A549 (cell line): ENCODE measurements at regions not wholly inside any gene's neighbourhood (a gene's known extent, or its start where the extent isn't known, plus 50 kb on each side); places are given as distances from the start of the nearest gene placed in this dataset.

Experiments used
- ATAC-seq, 2 experiments: fragments of 200-7000 bp in 1 of 2; fragments of >200 bp in 1 of 2; cut with Nextera tagmentation in 1 of 2; cut with Tn5 transposase in 1 of 2; 3 replicates each; pipeline versions ENCODE4 v1.8.0 to v1.9.1; 2018 to 2020; ENCODE audit warnings: mild to moderate bottlenecking in 1 of 2, moderate library complexity in 1 of 2
- CTCF ChIA-PET: fragments of 300-600 bp; sonication (Branson Sonifier 250); formaldehyde crosslinking; extraction: SDS; loops from one replicate; lab custom pipeline; 2021; ENCODE audit warnings: antibody characterized with exemption, inconsistent platforms; lab: Yijun Ruan, JAX
- POLR2A ChIA-PET: fragments of 350-600 bp; formaldehyde crosslinking; extraction: SDS; loops from one replicate; lab custom pipeline; 2021; ENCODE audit warnings: antibody characterized with exemption, inconsistent platforms; lab: Yijun Ruan, JAX
- DNase-seq, 2 experiments: peaks; one replicate each; pipeline versions ENCODE4 v3.0.0 to v3.0.0-alpha.2; 2011 to 2016; ENCODE audit warnings: low read depth in 1 of 2, low spot score in 1 of 2
- FAIRE-seq: peaks from 2 replicates; lab custom pipeline; 2011; peaks lifted over from hg19 to GRCh38; lab: Jason Lieb, UNC
- H3K27ac ChIP-seq, 2 experiments: fragments of >200 bp; sonication (Bioruptor Twin); formaldehyde crosslinking; 3 replicates each; pipeline ENCODE4 v1.5.1; 2016 to 2017
- H3K4me1 ChIP-seq: fragments of >200 bp; sonication (Bioruptor Twin); formaldehyde crosslinking; 3 replicates; pipeline ENCODE4 v1.6.1; 2016
- H3K4me2 ChIP-seq: fragments of >200 bp; sonication (Bioruptor Twin); formaldehyde crosslinking; 3 replicates; pipeline ENCODE4 v1.6.1; 2016
- H3K4me3 ChIP-seq: fragments of >200 bp; sonication (Bioruptor Twin); formaldehyde crosslinking; 3 replicates; pipeline ENCODE4 v1.5.1; 2016
- H3K9me3 ChIP-seq: fragments of >200 bp; sonication (Bioruptor Twin); formaldehyde crosslinking; 3 replicates; pipeline ENCODE4 v1.6.1; 2016
- BHLHE40 ChIP-seq: IDR thresholded peaks from 2 replicates; pipeline ENCODE4 v1.6.1; 2012; ENCODE audit warnings: low read depth, low read length, inconsistent platforms
- CBX8 ChIP-seq: fragments of 200-600 bp; sonication (generic); IDR thresholded peaks from 2 replicates; pipeline ENCODE4 v1.6.1; 2016
- CEBPB ChIP-seq, 2 experiments: fragments of >200 bp in 1 of 2; sonication (Bioruptor Twin) in 1 of 2; formaldehyde crosslinking in 1 of 2; IDR thresholded peaks; 2 replicates each; pipeline ENCODE4 v1.6.1; 2012 to 2016
- CHD2 ChIP-seq: fragments of 150-350 bp; IDR thresholded peaks from 2 replicates; pipeline ENCODE4 v1.6.1; 2014; ENCODE audit warnings: low read length; ENCODE audit not compliant: partially characterized antibody
- EHMT2 ChIP-seq: fragments of 200-600 bp; sonication (generic); IDR thresholded peaks from 2 replicates; pipeline ENCODE4 v1.6.1; 2016; ENCODE audit warnings: antibody characterized with exemption, low read depth, mild to moderate bottlenecking, moderate library complexity
- ESRRA ChIP-seq: fragments of 150-350 bp; IDR thresholded peaks from 2 replicates; pipeline ENCODE4 v1.6.1; 2014; ENCODE audit warnings: mild to moderate bottlenecking, low read length, borderline replicate concordance
- FOSL2 ChIP-seq, 2 experiments: fragments of 450-650 bp in 1 of 2; fragments of >200 bp in 1 of 2; sonication (Bioruptor Twin) in 1 of 2; formaldehyde crosslinking; IDR thresholded peaks; 2 replicates each; pipeline versions ENCODE4 v1.5.0 to v1.6.1; 2016 to 2020; ENCODE audit warnings: mild to moderate bottlenecking in 1 of 2, moderate library complexity in 1 of 2
- HDAC2 ChIP-seq: fragments of 200-600 bp; sonication (generic); IDR thresholded peaks from 2 replicates; pipeline ENCODE4 v1.6.1; 2016
- HEYL ChIP-seq: fragments of 250-450 bp; sonication (Bioruptor Pico); IDR thresholded peaks from 2 replicates; pipeline ENCODE4 v1.8.0; 2021; ENCODE audit warnings: mild to moderate bottlenecking, moderate library complexity
- HOXB13 ChIP-seq: fragments of 250-450 bp; sonication (Bioruptor Pico); IDR thresholded peaks from 2 replicates; pipeline ENCODE4 v1.5.0; 2020; ENCODE audit warnings: low read depth, mild to moderate bottlenecking, moderate library complexity
- HOXB5 ChIP-seq: fragments of 250-450 bp; sonication (Bioruptor Pico); IDR thresholded peaks from 2 replicates; pipeline ENCODE4 v1.5.0; 2020; ENCODE audit warnings: mild to moderate bottlenecking, moderate library complexity
- JUNB ChIP-seq: fragments of >200 bp; sonication (Bioruptor Twin); formaldehyde crosslinking; IDR thresholded peaks from 2 replicates; pipeline ENCODE4 v1.6.1; 2016
- NFE2L2 ChIP-seq: fragments of 150-350 bp; conservative IDR thresholded peaks from 2 replicates; pipeline ENCODE4 v1.6.1; 2014; ENCODE audit warnings: low read length
- NR3C1 ChIP-seq: fragments of >200 bp; sonication (Bioruptor Twin); formaldehyde crosslinking; IDR thresholded peaks from 3 replicates; pipeline ENCODE4 v1.6.1; 2017
- PHF8 ChIP-seq: fragments of 200-600 bp; sonication (generic); IDR thresholded peaks from 2 replicates; pipeline ENCODE4 v1.6.1; 2016; ENCODE audit warnings: low read depth, mild to moderate bottlenecking, antibody characterized with exemption, moderate library complexity, borderline replicate concordance
- RARB ChIP-seq: fragments of 250-450 bp; sonication (Bioruptor Pico); IDR thresholded peaks from 2 replicates; pipeline ENCODE4 v1.8.0; 2021; ENCODE audit warnings: mild to moderate bottlenecking, moderate library complexity
- RCOR1 ChIP-seq: fragments of 150-350 bp; IDR thresholded peaks from 2 replicates; pipeline ENCODE4 v1.6.1; 2014; ENCODE audit warnings: antibody characterized with exemption, low read length, low read depth
- SREBF2 ChIP-seq: fragments of 450-650 bp; IDR thresholded peaks from 2 replicates; pipeline ENCODE4 v1.6.1; 2014; ENCODE audit warnings: mild to moderate bottlenecking, moderate library complexity
- ZNF302 ChIP-seq: fragments of 250-450 bp; sonication (Bioruptor Pico); IDR thresholded peaks from 2 replicates; pipeline ENCODE4 v1.9.0; 2021; ENCODE audit warnings: inconsistent platforms, mild to moderate bottlenecking, moderate library complexity
- WGBS: methylation state at CpG from one replicate; pipeline ENCODE4 v1.1.6; 2017; ENCODE audit errors: missing lambda C conversion rate; 5-methylcytosine and 5-hydroxymethylcytosine counted together
- TF ChIP-seq, protein P1 (sequence below): IDR thresholded peaks from 2 replicates; pipeline ENCODE4 v1.6.1; 2012
- TF ChIP-seq, protein P2 (sequence below): fragments of 150-350 bp; IDR thresholded peaks from 2 replicates; pipeline ENCODE4 v1.6.1; 2014; ENCODE audit warnings: low read depth, mild to moderate bottlenecking, low read length
- TF ChIP-seq, protein P3 (sequence below): fragments of >200 bp; sonication (Bioruptor Twin); formaldehyde crosslinking; IDR thresholded peaks from 3 replicates; pipeline ENCODE4 v1.5.1; 2016
- TF ChIP-seq, protein P4 (sequence below): fragments of >200 bp; sonication (Bioruptor Twin); formaldehyde crosslinking; IDR thresholded peaks from 2 replicates; pipeline ENCODE4 v1.6.1; 2016
- TF ChIP-seq, protein P5 (sequence below): fragments of 250-450 bp; sonication (Bioruptor Pico); IDR thresholded peaks from 2 replicates; pipeline ENCODE4 v1.5.0; 2020; ENCODE audit warnings: low read depth, mild to moderate bottlenecking, moderate library complexity
- TF ChIP-seq, protein P6 (sequence below): IDR thresholded peaks from 2 replicates; pipeline ENCODE4 v1.6.1; 2012

DNA sequence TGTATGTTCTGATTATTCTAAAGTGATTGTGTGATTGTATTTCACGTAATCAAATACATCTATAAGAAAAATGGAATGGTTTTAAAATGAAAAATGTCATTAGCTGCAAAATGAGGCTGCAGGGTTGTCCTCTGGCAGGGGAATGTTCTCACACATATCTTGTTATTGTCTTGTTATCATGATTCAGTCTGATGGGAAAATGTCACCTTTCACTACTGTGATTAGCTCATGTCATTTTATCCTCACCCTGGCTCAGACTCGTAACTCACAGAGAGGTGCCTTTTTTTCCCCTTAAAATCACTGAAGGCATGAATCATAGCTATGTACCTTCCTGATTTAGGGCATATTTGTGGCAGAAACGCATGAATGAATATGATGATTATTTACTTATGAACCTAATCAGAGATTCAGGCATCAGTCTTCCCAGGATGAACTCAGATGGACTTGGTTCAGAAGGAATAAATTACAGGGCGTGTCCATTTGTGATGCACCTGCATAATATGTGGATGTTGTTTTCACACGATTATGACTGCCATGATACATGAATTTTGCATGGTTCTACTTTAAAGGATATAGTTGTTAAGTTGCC is 1339.2 kb downstream of the AACS start:
- no peak overlapping the region for H3K27ac ChIP-seq
- no peak for DNase-seq

DNA sequence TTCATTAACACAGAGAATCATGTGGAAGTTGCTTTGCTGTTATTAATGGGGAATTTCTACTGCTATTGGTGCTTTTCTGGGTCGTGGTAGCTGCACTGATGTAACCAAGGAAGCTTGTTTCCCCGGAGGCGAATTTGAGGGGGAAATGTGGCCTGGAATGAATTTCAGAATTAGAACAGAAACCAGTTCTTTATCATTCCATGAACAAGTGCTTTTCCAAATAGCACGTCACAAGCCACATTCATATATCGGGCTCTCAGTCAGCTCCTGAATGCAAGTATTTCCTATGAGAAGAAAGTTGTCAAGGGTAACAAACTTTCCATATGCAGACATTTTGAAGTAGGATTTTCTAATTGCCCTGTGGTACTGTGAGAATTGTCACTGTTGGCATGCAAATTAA is 1353.2 kb downstream of the AACS start:
- Histone ChIP-seq H3K9me3 (no peaks in the 10 kb centered on the region), H3K4me1 (no peaks in the 10 kb centered on the region), H3K27ac (no peak overlapping the region), H3K4me2 (no peak overlapping the region), H3K4me3 (no peak overlapping the region)
- 15% methylated on average over 5 of the region's 5 CpGs for WGBS
- ChIA-PET CTCF (no interaction called here), POLR2A (no interaction called here)
- no peak for DNase-seq
- no peak for ATAC-seq
- no peak for FAIRE-seq
- no peak for TF ChIP-seq ZNF302 (CRISPR knock-in tag)
- TF ChIP-seq, protein P1, sequence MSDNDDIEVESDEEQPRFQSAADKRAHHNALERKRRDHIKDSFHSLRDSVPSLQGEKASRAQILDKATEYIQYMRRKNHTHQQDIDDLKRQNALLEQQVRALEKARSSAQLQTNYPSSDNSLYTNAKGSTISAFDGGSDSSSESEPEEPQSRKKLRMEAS = no peak
- TF ChIP-seq HDAC2 = no peak
- TF ChIP-seq ESRRA = no peak
- TF ChIP-seq SREBF2 = no peak
- TF ChIP-seq, protein P2, sequence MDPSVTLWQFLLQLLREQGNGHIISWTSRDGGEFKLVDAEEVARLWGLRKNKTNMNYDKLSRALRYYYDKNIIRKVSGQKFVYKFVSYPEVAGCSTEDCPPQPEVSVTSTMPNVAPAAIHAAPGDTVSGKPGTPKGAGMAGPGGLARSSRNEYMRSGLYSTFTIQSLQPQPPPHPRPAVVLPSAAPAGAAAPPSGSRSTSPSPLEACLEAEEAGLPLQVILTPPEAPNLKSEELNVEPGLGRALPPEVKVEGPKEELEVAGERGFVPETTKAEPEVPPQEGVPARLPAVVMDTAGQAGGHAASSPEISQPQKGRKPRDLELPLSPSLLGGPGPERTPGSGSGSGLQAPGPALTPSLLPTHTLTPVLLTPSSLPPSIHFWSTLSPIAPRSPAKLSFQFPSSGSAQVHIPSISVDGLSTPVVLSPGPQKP = no peak
- TF ChIP-seq HEYL (CRISPR knock-in tag) = no peak
- TF ChIP-seq HOXB5 (CRISPR knock-in tag) = no peak

More for the DNA sequence above, 1339.2 kb downstream of the AACS start:
- ATAC-seq = no peak
- 3% methylated on average over 5 of the region's 5 CpGs for WGBS
- TF ChIP-seq FOSL2 (IDR thresholded peaks at IDR 0.05) (no peak), FOSL2 (CRISPR knock-in tag; IDR thresholded peaks at IDR 0.05) (no peak), RCOR1 (no peak), PHF8 (no peak), JUNB (no peak), NR3C1 (no peak), RARB (CRISPR knock-in tag) (no peak), BHLHE40 (no peak), CHD2 (no peak), NFE2L2 (no peak), SREBF2 (no peak), HOXB13 (no peak), EHMT2 (no peak), CEBPB (IDR thresholded peaks at IDR 0.05) (no peak), CBX8 (no peak)
- TF ChIP-seq, protein P3, sequence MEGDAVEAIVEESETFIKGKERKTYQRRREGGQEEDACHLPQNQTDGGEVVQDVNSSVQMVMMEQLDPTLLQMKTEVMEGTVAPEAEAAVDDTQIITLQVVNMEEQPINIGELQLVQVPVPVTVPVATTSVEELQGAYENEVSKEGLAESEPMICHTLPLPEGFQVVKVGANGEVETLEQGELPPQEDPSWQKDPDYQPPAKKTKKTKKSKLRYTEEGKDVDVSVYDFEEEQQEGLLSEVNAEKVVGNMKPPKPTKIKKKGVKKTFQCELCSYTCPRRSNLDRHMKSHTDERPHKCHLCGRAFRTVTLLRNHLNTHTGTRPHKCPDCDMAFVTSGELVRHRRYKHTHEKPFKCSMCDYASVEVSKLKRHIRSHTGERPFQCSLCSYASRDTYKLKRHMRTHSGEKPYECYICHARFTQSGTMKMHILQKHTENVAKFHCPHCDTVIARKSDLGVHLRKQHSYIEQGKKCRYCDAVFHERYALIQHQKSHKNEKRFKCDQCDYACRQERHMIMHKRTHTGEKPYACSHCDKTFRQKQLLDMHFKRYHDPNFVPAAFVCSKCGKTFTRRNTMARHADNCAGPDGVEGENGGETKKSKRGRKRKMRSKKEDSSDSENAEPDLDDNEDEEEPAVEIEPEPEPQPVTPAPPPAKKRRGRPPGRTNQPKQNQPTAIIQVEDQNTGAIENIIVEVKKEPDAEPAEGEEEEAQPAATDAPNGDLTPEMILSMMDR = no peak
- TF ChIP-seq, protein P4, sequence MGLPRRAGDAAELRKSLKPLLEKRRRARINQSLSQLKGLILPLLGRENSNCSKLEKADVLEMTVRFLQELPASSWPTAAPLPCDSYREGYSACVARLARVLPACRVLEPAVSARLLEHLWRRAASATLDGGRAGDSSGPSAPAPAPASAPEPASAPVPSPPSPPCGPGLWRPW = no peak
- TF ChIP-seq, protein P5, sequence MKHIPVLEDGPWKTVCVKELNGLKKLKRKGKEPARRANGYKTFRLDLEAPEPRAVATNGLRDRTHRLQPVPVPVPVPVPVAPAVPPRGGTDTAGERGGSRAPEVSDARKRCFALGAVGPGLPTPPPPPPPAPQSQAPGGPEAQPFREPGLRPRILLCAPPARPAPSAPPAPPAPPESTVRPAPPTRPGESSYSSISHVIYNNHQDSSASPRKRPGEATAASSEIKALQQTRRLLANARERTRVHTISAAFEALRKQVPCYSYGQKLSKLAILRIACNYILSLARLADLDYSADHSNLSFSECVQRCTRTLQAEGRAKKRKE (CRISPR knock-in tag) = no peak
- TF ChIP-seq, protein P6, sequence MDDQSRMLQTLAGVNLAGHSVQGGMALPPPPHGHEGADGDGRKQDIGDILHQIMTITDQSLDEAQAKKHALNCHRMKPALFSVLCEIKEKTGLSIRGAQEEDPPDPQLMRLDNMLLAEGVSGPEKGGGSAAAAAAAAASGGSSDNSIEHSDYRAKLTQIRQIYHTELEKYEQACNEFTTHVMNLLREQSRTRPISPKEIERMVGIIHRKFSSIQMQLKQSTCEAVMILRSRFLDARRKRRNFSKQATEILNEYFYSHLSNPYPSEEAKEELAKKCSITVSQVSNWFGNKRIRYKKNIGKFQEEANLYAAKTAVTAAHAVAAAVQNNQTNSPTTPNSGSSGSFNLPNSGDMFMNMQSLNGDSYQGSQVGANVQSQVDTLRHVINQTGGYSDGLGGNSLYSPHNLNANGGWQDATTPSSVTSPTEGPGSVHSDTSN = no peak
- Histone ChIP-seq H3K9me3 (peaks cover 3% of the 10 kb centered on the region; the same call in 1 of the 3 replicates), H3K4me1 (no peaks in the 10 kb centered on the region), H3K4me2 (no peak overlapping the region), H3K4me3 (no peak overlapping the region)
- no peak for FAIRE-seq
- POLR2A ChIA-PET = no interaction called here
- CTCF ChIA-PET = no interaction called here
